ENCODE measurements at regions not wholly inside any gene's neighbourhood (a gene's known extent, or its start where the extent isn't known, plus 50 kb on each side); places are given as distances from the start of the nearest gene placed in this dataset.

GRCh38 chr5:125863579-125863978 lies 559.6 kb upstream of the GRAMD2B start:
- TF ChIP-seq CTCF (IDR thresholded peaks at IDR 0.05; ENCODE audit: low read depth, low read length, missing input control) (no peak), TAF1 (conservative IDR thresholded peaks at IDR 0.05) (no peak), MAX (IDR thresholded peaks at IDR 0.05) (no peak), RAD21 (IDR thresholded peaks at IDR 0.05) (no peak), REST (IDR thresholded peaks at IDR 0.05) (no peak), YY1 (IDR thresholded peaks at IDR 0.05) (no peak), GABPA (IDR thresholded peaks at IDR 0.05 in 1 of 2, conservative IDR thresholded peaks at IDR 0.05 in 1 of 2) (no peak), ATF3 (IDR thresholded peaks at IDR 0.05) (no peak), RXRA (IDR thresholded peaks at IDR 0.05) (no peak), JUND (IDR thresholded peaks at IDR 0.05) (no peak), FOXA2 (IDR thresholded peaks at IDR 0.05) (no peak), SP1 (IDR thresholded peaks at IDR 0.05) (no peak), HNF4A (conservative IDR thresholded peaks at IDR 0.05) (no peak)

Measured in liver (tissue), 3 donors.